Stimulated activated CD8-positive, alpha-beta memory T cell treated with anti-CD3 and anti-CD28 coated beads, Interleukin-12 subunit alpha, Interleukin-12 subunit beta, amount 100 ng/mL, for 24 hours (primary cell): ENCODE measurements at regions not wholly inside any gene's neighbourhood (a gene's known extent, or its start where the extent isn't known, plus 50 kb on each side); places are given as distances from the start of the nearest gene placed in this dataset.
"Not testable (repeated sequence)": the region's sequence is repeated elsewhere in the genome, so short reads cannot be mapped to it uniquely, and the experiment has no call there.

Source experiments
- DNase-seq: peaks from one replicate; pipeline ENCODE4 v3.0.0-alpha.2; 2020; ENCODE audit errors: extremely low read depth

- no peak for DNase-seq
Measured at GRCh38 chr14:71563492-71564153, 368.6 kb upstream of the RGS6 start.

DNA sequence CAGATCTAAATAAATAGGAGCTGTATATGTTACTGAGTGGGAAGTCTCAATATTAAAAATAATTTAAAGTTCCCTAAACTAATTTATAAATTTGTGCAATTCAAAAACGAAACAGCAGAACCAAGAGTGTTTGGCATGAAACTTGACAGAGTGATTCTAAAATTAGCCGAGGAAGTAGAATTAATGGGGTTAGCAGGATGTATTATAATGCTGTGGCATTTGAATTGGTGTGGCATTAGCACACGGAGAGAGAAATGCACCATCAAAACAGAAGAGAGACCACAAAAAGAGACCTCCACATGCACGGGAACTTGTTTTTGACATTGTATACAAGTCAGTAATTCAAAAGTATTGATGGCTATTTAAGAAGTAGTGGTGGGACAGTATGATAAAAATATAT, 366.0 kb upstream of the RGS6 start:
- DNase-seq, result no peak

- not testable (repeated sequence) for DNase-seq
Measured at GRCh38 chr14:71567499-71568133, 364.6 kb upstream of the RGS6 start.

GRCh38 chr14:71574976-71575375, 357.3 kb upstream of the RGS6 start:
- no peak for DNase-seq

DNA sequence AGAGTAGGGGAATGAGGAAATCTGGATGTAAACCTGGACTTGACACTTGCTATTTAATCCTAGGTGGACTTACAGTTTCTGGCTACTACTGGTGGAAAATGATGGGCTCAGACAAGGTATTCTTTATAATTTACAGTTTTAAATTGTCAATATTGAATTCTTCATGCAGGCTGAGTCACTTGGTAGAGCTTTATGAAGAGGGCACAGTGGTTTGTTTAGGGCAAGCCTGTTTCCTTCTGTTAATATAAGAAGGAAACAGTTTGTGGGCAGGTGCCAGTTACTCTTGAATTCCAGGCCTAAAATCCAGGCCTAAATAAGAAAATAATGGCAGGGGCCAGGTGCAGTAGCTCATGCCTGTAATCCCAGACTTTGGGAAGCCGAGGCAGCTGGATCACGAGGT, 355.8 kb upstream of the RGS6 start:
- DNase-seq, result no peak

GRCh38 chr14:71579331-71579730, 352.9 kb upstream of the RGS6 start:
- DNase-seq, result no peak

DNA sequence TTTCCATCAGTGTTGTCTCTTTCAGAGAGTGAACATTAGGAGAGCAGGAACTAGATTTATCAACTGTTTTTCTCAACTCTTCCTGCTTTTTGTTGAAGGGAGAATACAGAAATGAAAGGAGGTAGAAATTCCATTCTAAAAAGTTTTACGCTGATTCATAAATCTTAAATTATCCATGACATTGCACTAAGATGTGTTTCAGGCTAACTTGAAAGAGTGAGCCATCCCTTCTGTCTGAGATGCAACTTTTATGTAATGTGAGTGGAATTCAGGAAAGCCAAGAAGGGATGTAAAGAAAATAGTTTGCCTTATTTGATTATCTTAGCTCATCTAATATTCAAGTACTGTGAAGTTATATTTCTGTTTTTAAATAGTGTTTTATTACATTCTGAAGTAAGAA, 349.5 kb upstream of the RGS6 start:
- no peak for DNase-seq

- DNase-seq, result no peak
Measured at GRCh38 chr14:71583194-71583593, 349.0 kb upstream of the RGS6 start.

DNA sequence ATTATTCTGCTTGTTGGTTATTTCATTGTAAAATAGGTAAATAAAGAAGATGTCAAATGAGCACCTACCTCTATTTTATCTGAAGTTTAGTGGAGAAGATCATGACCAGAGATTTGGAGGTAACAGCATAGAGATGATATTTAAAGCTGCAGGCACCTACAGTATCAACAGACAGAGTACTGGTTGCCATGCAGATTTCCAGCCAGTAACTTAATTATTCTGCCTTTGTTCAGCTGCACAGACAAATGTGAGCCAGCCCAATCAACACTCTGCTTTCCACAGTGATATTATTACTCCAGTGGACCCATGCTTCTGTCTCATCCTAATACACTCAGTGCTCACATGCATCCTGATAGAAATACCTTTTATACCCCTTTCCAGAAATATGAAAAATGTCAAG, 348.5 kb upstream of the RGS6 start:
- DNase-seq, result no peak

DNA sequence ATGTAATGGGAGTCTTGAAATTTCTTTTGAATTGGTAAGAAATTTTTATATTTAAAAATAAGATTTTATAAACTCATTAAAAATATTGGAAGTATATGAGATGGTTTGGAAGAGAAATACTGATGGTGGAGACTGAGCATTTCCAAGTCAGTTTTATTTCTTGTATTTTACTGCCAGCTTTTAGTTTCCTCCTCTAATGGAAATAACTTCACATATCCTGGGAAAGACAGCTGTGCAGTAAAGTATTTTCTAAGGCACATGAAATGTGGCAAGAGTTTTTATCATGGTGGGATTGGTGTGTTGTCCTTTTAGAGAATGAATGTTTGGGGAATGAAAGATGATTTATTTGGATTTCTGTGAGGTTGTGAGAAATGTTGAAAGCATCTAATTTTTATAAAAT, 346.9 kb upstream of the RGS6 start:
- DNase-seq, result no peak

- DNase-seq, result no peak
Measured at GRCh38 chr14:71586131-71586897, 345.9 kb upstream of the RGS6 start.

GRCh38 chr14:71588028-71588427, 344.2 kb upstream of the RGS6 start:
- DNase-seq, result no peak

- no peak for DNase-seq
Measured at GRCh38 chr14:71588576-71589215, 343.5 kb upstream of the RGS6 start.

- DNase-seq, result no peak
Measured at GRCh38 chr14:71589609-71590008, 342.6 kb upstream of the RGS6 start.

DNA sequence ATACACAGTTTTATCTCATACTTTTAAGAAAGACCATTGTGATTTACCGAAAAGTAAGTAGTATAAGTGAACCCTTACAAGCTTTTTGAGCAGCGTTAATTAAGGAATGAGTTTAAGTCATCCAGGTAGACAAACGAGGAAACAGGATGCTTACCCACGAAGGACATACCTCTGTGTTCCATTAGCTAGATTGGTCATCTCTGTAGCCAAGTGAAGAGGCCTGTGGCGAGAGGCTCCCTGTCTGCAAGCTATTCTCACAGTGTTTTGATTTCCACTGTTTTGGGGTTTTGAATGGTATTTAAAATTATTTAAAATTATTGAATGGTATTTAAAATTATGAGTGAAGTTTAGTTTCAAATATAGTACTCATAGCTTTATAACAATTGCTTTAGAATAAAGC, 342.1 kb upstream of the RGS6 start:
- no peak for DNase-seq

- no peak for DNase-seq
Measured at GRCh38 chr14:71591231-71591630, 341.0 kb upstream of the RGS6 start.

DNA sequence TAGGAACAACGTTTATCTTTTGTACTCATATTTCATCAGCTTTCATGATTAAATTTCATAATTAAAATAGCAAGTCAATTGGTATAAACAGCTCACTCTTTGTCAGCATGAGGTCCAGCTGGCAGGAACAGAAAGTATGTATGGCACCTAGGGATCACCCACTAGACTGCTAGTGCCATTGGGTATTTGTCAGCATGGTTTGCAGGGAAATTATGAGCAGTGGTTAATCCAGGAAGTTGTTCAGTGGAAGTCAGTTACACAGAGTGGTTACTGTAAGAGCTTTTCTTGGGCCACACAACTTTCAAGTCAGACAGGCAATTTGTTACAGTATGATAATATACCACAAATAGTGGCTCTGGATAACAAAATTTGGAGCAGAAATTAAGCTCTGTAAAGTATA, 340.3 kb upstream of the RGS6 start:
- DNase-seq, result no peak

- no peak for DNase-seq
Measured at GRCh38 chr14:71592361-71592760, 339.9 kb upstream of the RGS6 start.

GRCh38 chr14:71593966-71594365, 338.3 kb upstream of the RGS6 start:
- DNase-seq, result no peak

DNA sequence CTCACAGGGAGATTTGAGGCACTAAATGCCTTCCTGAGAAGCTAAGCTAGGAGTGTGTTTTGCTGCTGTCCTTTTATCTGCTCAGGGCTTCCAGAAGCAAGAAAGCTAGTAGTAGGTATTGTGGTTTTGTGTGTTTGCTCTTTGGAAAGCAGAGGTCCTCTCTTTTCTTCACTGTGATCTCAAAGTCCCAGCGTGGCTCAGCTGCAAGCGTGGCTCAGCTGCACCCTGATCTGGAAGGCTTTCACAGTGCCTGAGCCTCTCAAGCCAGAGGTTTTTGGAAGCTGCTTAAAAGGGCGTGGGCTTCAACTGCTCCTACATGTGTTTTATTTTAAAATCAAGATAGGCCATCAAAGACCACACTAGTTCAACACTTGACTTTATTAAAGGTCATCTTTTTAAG, 337.4 kb upstream of the RGS6 start:
- no peak for DNase-seq

- DNase-seq, result no peak
Measured at GRCh38 chr14:71595441-71595840, 336.8 kb upstream of the RGS6 start.

DNA sequence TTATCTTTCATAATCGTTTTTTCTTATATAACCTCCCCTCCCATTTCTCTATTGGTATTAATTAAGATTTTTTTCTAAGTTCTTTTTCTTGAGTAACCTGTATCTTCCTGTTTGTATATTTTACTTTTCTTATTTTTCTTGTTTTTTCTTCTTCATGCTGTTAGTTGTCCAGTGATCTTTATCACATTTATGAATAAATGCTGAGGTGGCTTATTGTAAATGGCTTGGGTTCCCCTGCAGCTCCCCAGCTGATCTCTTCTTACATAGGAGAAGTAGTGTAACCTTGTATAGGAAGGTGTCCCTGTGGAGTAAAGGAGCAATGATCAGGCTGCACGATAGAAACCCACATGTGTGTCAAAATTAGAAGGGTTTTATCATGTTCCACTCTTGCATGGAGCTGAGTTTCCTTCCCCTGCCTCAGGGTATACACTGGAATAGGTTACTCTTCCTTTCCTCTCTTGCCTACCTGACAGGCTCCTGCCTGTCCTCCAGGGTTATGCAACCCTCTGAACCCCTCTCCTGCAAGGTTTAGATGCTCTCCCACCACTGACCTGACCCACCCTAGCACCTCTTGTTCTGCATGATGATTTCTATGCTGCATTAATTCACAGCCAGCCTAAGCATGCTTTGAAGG, 334.8 kb upstream of the RGS6 start:
- no peak for DNase-seq
